ENCODE measurements at regions not wholly inside any gene's neighbourhood (a gene's known extent, or its start where the extent isn't known, plus 50 kb on each side); places are given as distances from the start of the nearest gene placed in this dataset.

- H3K36me3 Mint-ChIP-seq: no peaks in the 10 kb centered on the region
- no peak for DNase-seq
These were observed 71.3 kb downstream of the TMEM18 start for GRCh38 chr2:605674-606608.

GRCh38 chr2:604854-605524 is 72.2 kb downstream of the TMEM18 start:
- Histone ChIP-seq H3K4me1 (ENCODE audit: insufficient read depth, low read length) (no peaks in the 10 kb centered on the region), H3K9me3 (ENCODE audit: control insufficient read depth in 1 of 2, low read length in 2 of 2) (no peaks in the 10 kb centered on the region), H3K36me3 (ENCODE audit: insufficient read depth, low read length) (no peaks in the 10 kb centered on the region), H3K4me3 (ENCODE audit: low read length in 2 of 2) (no peak overlapping the region), H3K27ac (ENCODE audit: low read depth, low read length) (no peak overlapping the region), H3K27me3 (ENCODE audit: insufficient read depth, low read length) (no peaks in the 10 kb centered on the region)
- Mint-ChIP-seq H3K4me3 (no peak overlapping the region), H3K36me3 (no peaks in the 10 kb centered on the region), H3K27me3 (no peaks in the 10 kb centered on the region), H3K27ac (no peak overlapping the region), H3K9me3 (peaks cover 0 to 4% (median 0%) of the 10 kb centered on the region in 8 donors), H3K4me1 (no peaks in the 10 kb centered on the region)
- DNase-seq: no peak
- intact Hi-C loops (cut with micrococcal nuclease): no loop called here
- ChIA-PET POLR2A (ENCODE audit: partially characterized antibody) (no interaction called here), CTCF (ENCODE audit: partially characterized antibody) (no interaction called here)

More at GRCh38 chr2:605674-606608, 71.3 kb downstream of the TMEM18 start:
- Mint-ChIP-seq H3K4me1 (no peaks in the 10 kb centered on the region), H3K4me3 (no peak overlapping the region), H3K27ac (no peak overlapping the region), H3K27me3 (no peaks in the 10 kb centered on the region), H3K9me3 (peaks cover 0 to 4% (median 0%) of the 10 kb centered on the region in 8 donors)
- Histone ChIP-seq H3K4me1 (ENCODE audit: insufficient read depth, low read length) (no peaks in the 10 kb centered on the region), H3K4me3 (ENCODE audit: low read length in 2 of 2) (no peak overlapping the region), H3K27me3 (ENCODE audit: insufficient read depth, low read length) (no peaks in the 10 kb centered on the region), H3K9me3 (ENCODE audit: control insufficient read depth in 1 of 2, low read length in 2 of 2) (no peaks in the 10 kb centered on the region), H3K36me3 (ENCODE audit: insufficient read depth, low read length) (no peaks in the 10 kb centered on the region), H3K27ac (ENCODE audit: low read depth, low read length) (no peak overlapping the region)
- CTCF ChIA-PET (ENCODE audit: partially characterized antibody): no interaction called here
- POLR2A ChIA-PET (ENCODE audit: partially characterized antibody): no interaction called here
- intact Hi-C loops (cut with micrococcal nuclease): no loop called here

- CTCF ChIA-PET (ENCODE audit: partially characterized antibody): no interaction called here
- no peaks in the 10 kb centered on the region for H3K27me3 Mint-ChIP-seq
These were observed 72.8 kb downstream of the TMEM18 start for GRCh38 chr2:604385-604784.

GRCh38 chr2:603869-604268 is 73.3 kb downstream of the TMEM18 start:
- ChIA-PET POLR2A (ENCODE audit: partially characterized antibody) (no interaction called here), CTCF (ENCODE audit: partially characterized antibody) (no interaction called here)
- no peaks in the 10 kb centered on the region for H3K27me3 ChIP-seq (ENCODE audit: insufficient read depth, low read length)
- Mint-ChIP-seq H3K4me3 (no peak overlapping the region), H3K4me1 (peaks cover 0 to 1% (median 0%) of the 10 kb centered on the region in 4 donors), H3K36me3 (no peaks in the 10 kb centered on the region), H3K27ac (no peak overlapping the region), H3K27me3 (no peaks in the 10 kb centered on the region), H3K9me3 (peaks cover 0 to 4% (median 0%) of the 10 kb centered on the region in 8 donors)
- intact Hi-C loops (cut with micrococcal nuclease): no loop called here
- no peaks in the 10 kb centered on the region for H3K9me3 ChIP-seq (ENCODE audit: control insufficient read depth in 1 of 2, low read length in 2 of 2)
- H3K4me1 ChIP-seq (ENCODE audit: insufficient read depth, low read length): no peaks in the 10 kb centered on the region
- no peak overlapping the region for H3K27ac ChIP-seq (ENCODE audit: low read depth, low read length)
- no peaks in the 10 kb centered on the region for H3K36me3 ChIP-seq (ENCODE audit: insufficient read depth, low read length)
- no peak for DNase-seq
- H3K4me3 ChIP-seq (ENCODE audit: low read length in 2 of 2): no peak overlapping the region

More at GRCh38 chr2:604385-604784, 72.8 kb downstream of the TMEM18 start:
- Histone ChIP-seq H3K4me3 (ENCODE audit: low read length in 2 of 2) (no peak overlapping the region), H3K27me3 (ENCODE audit: insufficient read depth, low read length) (no peaks in the 10 kb centered on the region), H3K9me3 (ENCODE audit: control insufficient read depth in 1 of 2, low read length in 2 of 2) (no peaks in the 10 kb centered on the region), H3K36me3 (ENCODE audit: insufficient read depth, low read length) (no peaks in the 10 kb centered on the region), H3K27ac (ENCODE audit: low read depth, low read length) (no peak overlapping the region), H3K4me1 (ENCODE audit: insufficient read depth, low read length) (no peaks in the 10 kb centered on the region)
- Mint-ChIP-seq H3K4me1 (peaks cover 0 to 1% (median 0%) of the 10 kb centered on the region in 4 donors), H3K9me3 (peaks cover 0 to 4% (median 0%) of the 10 kb centered on the region in 8 donors), H3K4me3 (no peak overlapping the region), H3K36me3 (no peaks in the 10 kb centered on the region), H3K27ac (no peak overlapping the region)
- no peak for DNase-seq
- intact Hi-C loops (cut with micrococcal nuclease): no loop called here
- POLR2A ChIA-PET (ENCODE audit: partially characterized antibody): no interaction called here

- DNase-seq: no peak
- Histone ChIP-seq H3K27ac (ENCODE audit: low read depth, low read length) (no peak overlapping the region), H3K27me3 (ENCODE audit: insufficient read depth, low read length) (no peaks in the 10 kb centered on the region), H3K4me3 (ENCODE audit: low read length in 2 of 2) (no peak overlapping the region), H3K4me1 (ENCODE audit: insufficient read depth, low read length) (no peaks in the 10 kb centered on the region), H3K36me3 (ENCODE audit: insufficient read depth, low read length) (no peaks in the 10 kb centered on the region), H3K9me3 (ENCODE audit: control insufficient read depth in 1 of 2, low read length in 2 of 2) (no peaks in the 10 kb centered on the region)
- H3K4me3 Mint-ChIP-seq: no peak overlapping the region
- intact Hi-C loops (cut with micrococcal nuclease): no loop called here
- no peaks in the 10 kb centered on the region for H3K27me3 Mint-ChIP-seq
- H3K4me1 Mint-ChIP-seq: peaks cover 0 to 1% (median 0%) of the 10 kb centered on the region in 4 donors
- peaks cover 0 to 4% (median 0%) of the 10 kb centered on the region in 8 donors for H3K9me3 Mint-ChIP-seq
- POLR2A ChIA-PET (ENCODE audit: partially characterized antibody): no interaction called here
- H3K36me3 Mint-ChIP-seq: no peaks in the 10 kb centered on the region
- no peak overlapping the region for H3K27ac Mint-ChIP-seq
- CTCF ChIA-PET (ENCODE audit: partially characterized antibody): no interaction called here
These were observed 73.8 kb downstream of the TMEM18 start for GRCh38 chr2:603427-603826.

GRCh38 chr2:602571-603359 is 74.4 kb downstream of the TMEM18 start:
- H3K27me3 Mint-ChIP-seq: no peaks in the 10 kb centered on the region
- H3K36me3 Mint-ChIP-seq: no peaks in the 10 kb centered on the region
- Histone ChIP-seq H3K36me3 (ENCODE audit: insufficient read depth, low read length) (no peaks in the 10 kb centered on the region), H3K9me3 (ENCODE audit: control insufficient read depth in 1 of 2, low read length in 2 of 2) (no peaks in the 10 kb centered on the region), H3K27me3 (ENCODE audit: insufficient read depth, low read length) (no peaks in the 10 kb centered on the region), H3K4me3 (ENCODE audit: low read length in 2 of 2) (no peak overlapping the region), H3K4me1 (ENCODE audit: insufficient read depth, low read length) (no peaks in the 10 kb centered on the region), H3K27ac (ENCODE audit: low read depth, low read length) (no peak overlapping the region)
- H3K4me1 Mint-ChIP-seq: peaks cover 0 to 1% (median 0%) of the 10 kb centered on the region in 4 donors
- H3K4me3 Mint-ChIP-seq: no peak overlapping the region
- POLR2A ChIA-PET (ENCODE audit: partially characterized antibody): no interaction called here
- CTCF ChIA-PET (ENCODE audit: partially characterized antibody): no interaction called here
- peaks cover 0 to 4% (median 0%) of the 10 kb centered on the region in 8 donors for H3K9me3 Mint-ChIP-seq
- intact Hi-C loops (cut with micrococcal nuclease): no loop called here
- no peak for DNase-seq
- no peak overlapping the region for H3K27ac Mint-ChIP-seq

All from CD4-positive, alpha-beta memory T cell (primary cell).